ENCODE measurements at regions not wholly inside any gene's neighbourhood (a gene's known extent, or its start where the extent isn't known, plus 50 kb on each side); places are given as distances from the start of the nearest gene placed in this dataset.

DNA sequence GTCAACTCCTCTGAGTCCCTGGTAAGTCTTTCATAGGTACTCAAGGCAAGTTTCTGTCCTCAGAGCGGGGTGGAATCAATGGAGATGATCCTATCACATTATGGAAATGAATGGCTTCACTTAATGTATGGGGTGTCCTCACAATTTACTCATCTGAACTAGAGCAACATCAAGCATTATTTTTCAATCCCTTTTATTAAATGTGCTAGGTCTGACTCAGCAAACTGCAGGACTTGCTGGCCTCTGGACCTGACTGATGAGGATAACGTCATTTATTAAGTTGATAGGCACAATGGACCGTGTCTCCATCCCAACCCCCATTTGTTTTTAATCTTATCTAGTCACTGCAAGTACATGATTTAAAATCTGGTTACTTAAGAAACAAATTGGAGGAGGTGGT, 259.2 kb downstream of the NUF2 start:
- no peak for TF ChIP-seq POLR2A (IDR thresholded peaks at IDR 0.05)
- TF ChIP-seq, protein P1, sequence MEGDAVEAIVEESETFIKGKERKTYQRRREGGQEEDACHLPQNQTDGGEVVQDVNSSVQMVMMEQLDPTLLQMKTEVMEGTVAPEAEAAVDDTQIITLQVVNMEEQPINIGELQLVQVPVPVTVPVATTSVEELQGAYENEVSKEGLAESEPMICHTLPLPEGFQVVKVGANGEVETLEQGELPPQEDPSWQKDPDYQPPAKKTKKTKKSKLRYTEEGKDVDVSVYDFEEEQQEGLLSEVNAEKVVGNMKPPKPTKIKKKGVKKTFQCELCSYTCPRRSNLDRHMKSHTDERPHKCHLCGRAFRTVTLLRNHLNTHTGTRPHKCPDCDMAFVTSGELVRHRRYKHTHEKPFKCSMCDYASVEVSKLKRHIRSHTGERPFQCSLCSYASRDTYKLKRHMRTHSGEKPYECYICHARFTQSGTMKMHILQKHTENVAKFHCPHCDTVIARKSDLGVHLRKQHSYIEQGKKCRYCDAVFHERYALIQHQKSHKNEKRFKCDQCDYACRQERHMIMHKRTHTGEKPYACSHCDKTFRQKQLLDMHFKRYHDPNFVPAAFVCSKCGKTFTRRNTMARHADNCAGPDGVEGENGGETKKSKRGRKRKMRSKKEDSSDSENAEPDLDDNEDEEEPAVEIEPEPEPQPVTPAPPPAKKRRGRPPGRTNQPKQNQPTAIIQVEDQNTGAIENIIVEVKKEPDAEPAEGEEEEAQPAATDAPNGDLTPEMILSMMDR (IDR thresholded peaks at IDR 0.05) = no peak
